ENCODE measurements at regions not wholly inside any gene's neighbourhood (a gene's known extent, or its start where the extent isn't known, plus 50 kb on each side); places are given as distances from the start of the nearest gene placed in this dataset.

DNA sequence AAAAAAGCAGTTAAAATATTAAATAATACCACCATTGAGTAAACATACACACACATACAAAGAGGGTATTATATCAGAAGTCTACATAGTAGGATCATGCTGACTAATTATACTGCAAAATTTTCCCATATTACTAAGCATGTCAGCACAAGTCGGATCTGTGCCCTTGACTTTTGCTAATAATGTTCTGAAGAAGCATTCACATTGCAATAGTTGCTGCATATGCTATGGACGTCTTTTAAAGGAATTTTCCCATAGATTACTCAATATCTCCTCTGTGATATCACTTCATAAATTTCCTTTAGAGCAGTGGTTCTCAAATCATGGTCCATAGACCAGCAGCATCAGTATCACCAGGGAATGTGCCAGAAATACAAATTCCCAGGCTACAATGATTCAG is 110.9 kb upstream of the NUDT7 start:
- TF ChIP-seq, protein P1, sequence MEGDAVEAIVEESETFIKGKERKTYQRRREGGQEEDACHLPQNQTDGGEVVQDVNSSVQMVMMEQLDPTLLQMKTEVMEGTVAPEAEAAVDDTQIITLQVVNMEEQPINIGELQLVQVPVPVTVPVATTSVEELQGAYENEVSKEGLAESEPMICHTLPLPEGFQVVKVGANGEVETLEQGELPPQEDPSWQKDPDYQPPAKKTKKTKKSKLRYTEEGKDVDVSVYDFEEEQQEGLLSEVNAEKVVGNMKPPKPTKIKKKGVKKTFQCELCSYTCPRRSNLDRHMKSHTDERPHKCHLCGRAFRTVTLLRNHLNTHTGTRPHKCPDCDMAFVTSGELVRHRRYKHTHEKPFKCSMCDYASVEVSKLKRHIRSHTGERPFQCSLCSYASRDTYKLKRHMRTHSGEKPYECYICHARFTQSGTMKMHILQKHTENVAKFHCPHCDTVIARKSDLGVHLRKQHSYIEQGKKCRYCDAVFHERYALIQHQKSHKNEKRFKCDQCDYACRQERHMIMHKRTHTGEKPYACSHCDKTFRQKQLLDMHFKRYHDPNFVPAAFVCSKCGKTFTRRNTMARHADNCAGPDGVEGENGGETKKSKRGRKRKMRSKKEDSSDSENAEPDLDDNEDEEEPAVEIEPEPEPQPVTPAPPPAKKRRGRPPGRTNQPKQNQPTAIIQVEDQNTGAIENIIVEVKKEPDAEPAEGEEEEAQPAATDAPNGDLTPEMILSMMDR (IDR thresholded peaks at IDR 0.05 in 4 of 5, conservative IDR thresholded peaks at IDR 0.05 in 1 of 5): no peak
- TF ChIP-seq POLR2A (IDR thresholded peaks at IDR 0.05): no peak

Measured in gastrocnemius medialis (tissue), 4 donors.